IMR-90 (cell line): ENCODE measurements at regions not wholly inside any gene's neighbourhood (a gene's known extent, or its start where the extent isn't known, plus 50 kb on each side); places are given as distances from the start of the nearest gene placed in this dataset.

Experiments used
- ATAC-seq: fragments of 200-7000 bp; cut with Tn5 transposase; 2 replicates; pipeline ENCODE4 v1.9.1; 2020; ENCODE audit warnings: low read depth, mild to moderate bottlenecking, moderate library complexity
- BruUV-seq: library from RNA; stranded (reverse); fragments of 400-500 nt; replicated peaks from 2 replicates; lab custom pipeline; 2021; lab: Mats Ljungman, UMichigan
- CTCF ChIA-PET: fragments of 300-600 bp; formaldehyde crosslinking; extraction: SDS; loops from one replicate; lab custom pipeline; 2021; ENCODE audit warnings: antibody characterized with exemption; lab: Yijun Ruan, JAX
- POLR2A ChIA-PET: fragments of 300-600 bp; sonication (Branson Sonifier 250); formaldehyde crosslinking; loops from one replicate; lab custom pipeline; 2022; ENCODE audit warnings: antibody characterized with exemption; ENCODE audit not compliant: unreplicated experiment; lab: Charles Lee
- DNase-seq: peaks from one replicate; pipeline ENCODE4 v3.0.0; 2013
- H2AFZ ChIP-seq: replicated peaks from 2 replicates; pipeline ENCODE3; 2013; ENCODE audit warnings: low read length, mild to moderate bottlenecking; ENCODE audit not compliant: poor library complexity
- H2AK5ac ChIP-seq: 2 replicates; pipeline ENCODE4 v1.6.1; 2013; ENCODE audit warnings: low read depth, low read length, inconsistent platforms
- H2AK9ac ChIP-seq: replicated peaks from 2 replicates; pipeline ENCODE3; 2013; ENCODE audit warnings: mild to moderate bottlenecking, low read depth, low read length, moderate library complexity; ENCODE audit not compliant: poor library complexity
- H2BK120ac ChIP-seq: 2 replicates; pipeline ENCODE4 v1.6.1; 2013; ENCODE audit warnings: low read depth, low read length, inconsistent platforms
- H2BK15ac ChIP-seq: 3 replicates; pipeline ENCODE4 v1.6.1; 2013; ENCODE audit warnings: low read depth, low read length, inconsistent platforms
- H2BK20ac ChIP-seq: 2 replicates; pipeline ENCODE4 v1.6.1; 2013; ENCODE audit warnings: low read depth, mild to moderate bottlenecking, inconsistent platforms, low read length, moderate library complexity
- H2BK5ac ChIP-seq: 2 replicates; pipeline ENCODE4 v1.6.1; 2013; ENCODE audit warnings: mild to moderate bottlenecking, low read depth, low read length, inconsistent platforms; ENCODE audit not compliant: poor library complexity, severe bottlenecking
- H3K14ac ChIP-seq: replicated peaks from 2 replicates; pipeline ENCODE4 v1.6.1; 2013; ENCODE audit warnings: low read depth, low read length, inconsistent platforms
- H3K18ac ChIP-seq: 2 replicates; pipeline ENCODE4 v1.6.1; 2013; ENCODE audit warnings: low read depth, low read length, control low read depth
- H3K23ac ChIP-seq: 2 replicates; pipeline ENCODE4 v1.6.1; 2013; ENCODE audit warnings: low read depth, low read length, inconsistent platforms
- H3K27ac ChIP-seq: 2 replicates; pipeline ENCODE4 v1.5.1; 2013; ENCODE audit warnings: mild to moderate bottlenecking, control low read depth, low read length; ENCODE audit not compliant: insufficient read depth
- H3K27me3 ChIP-seq: 2 replicates; pipeline ENCODE4 v1.6.1; 2013; ENCODE audit warnings: low read length; ENCODE audit not compliant: control insufficient read depth, insufficient read depth
- H3K36me3 ChIP-seq: 2 replicates; pipeline ENCODE4 v1.6.1; 2013; ENCODE audit warnings: low read length, mixed read lengths; ENCODE audit not compliant: control insufficient read depth, insufficient read depth
- H3K4ac ChIP-seq: 2 replicates; pipeline ENCODE4 v1.6.1; 2013; ENCODE audit warnings: low read depth, low read length, inconsistent platforms
- H3K4me1 ChIP-seq: 2 replicates; pipeline ENCODE4 v1.6.1; 2013; ENCODE audit warnings: low read length, mixed read lengths; ENCODE audit not compliant: control insufficient read depth, insufficient read depth
- H3K4me2 ChIP-seq: 2 replicates; pipeline ENCODE4 v1.6.1; 2013; ENCODE audit warnings: low read depth, mild to moderate bottlenecking, control low read depth, low read length, moderate library complexity
- H3K4me3 ChIP-seq: 2 replicates; pipeline ENCODE4 v1.5.1; 2013; ENCODE audit warnings: low read depth, mild to moderate bottlenecking, control low read depth, low read length, moderate library complexity; ENCODE audit not compliant: insufficient read depth
- H3K56ac ChIP-seq: 2 replicates; pipeline ENCODE4 v1.6.1; 2013; ENCODE audit warnings: low read length, inconsistent platforms; ENCODE audit not compliant: insufficient read depth; ENCODE audit errors: extremely low read depth
- H3K79me1 ChIP-seq, 2 experiments: 2 replicates each; pipeline ENCODE4 v1.6.1; 2013; ENCODE audit warnings: low read length in 2 of 2, inconsistent platforms in 1 of 2, low read depth in 1 of 2
- H3K9ac ChIP-seq: 2 replicates; pipeline ENCODE4 v1.6.1; 2013; ENCODE audit warnings: low read depth, low read length, control low read depth
- H3K9me1 ChIP-seq: 2 replicates; pipeline ENCODE4 v1.6.1; 2013; ENCODE audit warnings: low read length, inconsistent platforms; ENCODE audit not compliant: insufficient read depth
- H3K9me3 ChIP-seq: 2 replicates; pipeline ENCODE4 v1.6.1; 2013; ENCODE audit warnings: low read length; ENCODE audit not compliant: control insufficient read depth, insufficient read depth
- H4K20me1 ChIP-seq: 2 replicates; pipeline ENCODE4 v1.6.1; 2013; ENCODE audit warnings: low read length, inconsistent platforms; ENCODE audit not compliant: insufficient read depth
- H4K5ac ChIP-seq: 2 replicates; pipeline ENCODE4 v1.6.1; 2013; ENCODE audit warnings: mild to moderate bottlenecking, low read depth, low read length, control low read depth
- H4K8ac ChIP-seq, 2 experiments: 2 replicates each; pipeline ENCODE4 v1.6.1; 2013; ENCODE audit warnings: low read depth in 2 of 2, low read length in 2 of 2, control low read depth in 1 of 2, inconsistent platforms in 1 of 2
- H4K91ac ChIP-seq: 2 replicates; pipeline ENCODE4 v1.6.1; 2013; ENCODE audit warnings: low read depth, low read length, inconsistent platforms; ENCODE audit not compliant: insufficient read depth
- BHLHE40 ChIP-seq: fragments of 150-350 bp; IDR thresholded peaks from 2 replicates; pipeline ENCODE4 v1.6.1; 2016; ENCODE audit warnings: mild to moderate bottlenecking, low read depth, low read length
- CEBPB ChIP-seq: IDR thresholded peaks from 2 replicates; pipeline ENCODE4 v1.6.1; 2012; ENCODE audit warnings: low read depth, low read length, improper control_type of control experiment
- FOS ChIP-seq: fragments of 150-350 bp; IDR thresholded peaks from 2 replicates; pipeline ENCODE4 v1.6.1; 2016; ENCODE audit warnings: low read depth, low read length
- MAZ ChIP-seq: IDR thresholded peaks from 2 replicates; pipeline ENCODE4 v1.6.1; 2012; ENCODE audit warnings: low read depth, mild to moderate bottlenecking, low read length, improper control_type of control experiment, moderate library complexity, borderline replicate concordance
- NFE2L2 ChIP-seq: fragments of 150-350 bp; IDR thresholded peaks from 2 replicates; pipeline ENCODE4 v1.6.1; 2016; ENCODE audit warnings: low read depth, mild to moderate bottlenecking, low read length
- RCOR1 ChIP-seq: IDR thresholded peaks from 2 replicates; pipeline ENCODE4 v1.6.1; 2012; ENCODE audit warnings: mild to moderate bottlenecking, low read length, improper control_type of control experiment; ENCODE audit not compliant: insufficient replicate concordance
- WGBS, 2 experiments: methylation state at CpG; one replicate each; pipeline versions ENCODE4 v1.1.5 to v1.1.7; 2013; ENCODE audit warnings: missing lambda C conversion rate in 2 of 2; ENCODE audit not compliant: insufficient read length in 1 of 2; ENCODE audit errors: extremely low coverage in 2 of 2; 5-methylcytosine and 5-hydroxymethylcytosine counted together
- dilution Hi-C: fragments of 300-500 bp; cut with HindIII; formaldehyde crosslinking; loops from one replicate; pipeline ENCODE4 v1.14.3; 2018; ENCODE audit warnings: low sequenced_read_pairs; ENCODE audit not compliant: unreplicated experiment
- in situ Hi-C: fragments of 300-500 bp; cut with MboI; formaldehyde crosslinking; loops from 3 replicates; pipeline ENCODE4 v1.14.3; 2019; ENCODE audit warnings: low sequenced_read_pairs, inconsistent platforms, mixed read lengths
- intact Hi-C: fragments of 100-400 bp; cut with micrococcal nuclease; formaldehyde crosslinking; loops from 2 replicates; pipeline ENCODE4 v1.10.0; 2022
- TF ChIP-seq, protein P1 (sequence below): fragments of 150-350 bp; IDR thresholded peaks from 2 replicates; pipeline ENCODE4 v1.6.1; 2017; ENCODE audit warnings: mild to moderate bottlenecking, antibody characterized with exemption, low read length, low read depth
- TF ChIP-seq, protein P2 (sequence below): conservative IDR thresholded peaks from 2 replicates; pipeline ENCODE4 v1.5.1; 2012; ENCODE audit warnings: mild to moderate bottlenecking, low read depth, low read length, improper control_type of control experiment
- TF ChIP-seq, protein P3 (sequence below): fragments of 150-350 bp; IDR thresholded peaks from 2 replicates; pipeline ENCODE4 v1.6.1; 2016; ENCODE audit warnings: low read depth, mild to moderate bottlenecking, low read length, moderate library complexity, borderline replicate concordance

DNA sequence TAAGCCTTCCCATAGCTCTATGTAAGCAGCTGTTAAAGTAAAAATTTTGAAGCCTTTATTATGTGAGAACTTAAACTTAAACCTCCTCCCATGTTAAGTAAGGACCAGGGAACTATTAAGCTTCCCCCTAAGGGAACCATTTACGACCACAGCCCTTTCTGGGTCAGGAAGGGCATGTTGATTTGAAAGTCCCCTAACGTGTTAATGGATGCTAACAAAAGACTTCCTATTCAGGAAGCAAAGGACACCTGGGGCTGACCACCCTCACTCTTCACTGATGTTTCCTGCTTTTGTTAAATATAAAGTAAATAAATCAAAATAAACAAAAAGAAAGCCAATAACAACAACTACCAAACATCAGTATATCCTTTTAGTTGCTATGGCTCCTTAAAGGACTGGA is 170.6 kb upstream of the RFX3 start:
- in situ Hi-C loops = no loop called here
- H2AK9ac ChIP-seq = no peak overlapping the region
- no CpG with 5 or more reads among the region's 2 CpGs for WGBS, 2 experiments
- ATAC-seq (no peak), DNase-seq (no peak)
- no peak overlapping the region for H3K14ac ChIP-seq
- no peak overlapping the region for H2BK20ac ChIP-seq
- no peak overlapping the region for H2BK5ac ChIP-seq
- no peaks in the 10 kb centered on the region for H4K20me1 ChIP-seq
- ChIA-PET CTCF (no interaction called here), POLR2A (no interaction called here)
- H3K56ac ChIP-seq = no peak overlapping the region
- H4K5ac ChIP-seq = no peak overlapping the region
- no peak overlapping the region for H4K91ac ChIP-seq
- dilution Hi-C loops = no loop called here
- peaks cover 9% of the 10 kb centered on the region for H3K27me3 ChIP-seq
- no peak overlapping the region for H3K4ac ChIP-seq
- H2BK120ac ChIP-seq = no peak overlapping the region
- no peaks in the 10 kb centered on the region for H3K79me1 ChIP-seq
- no peak overlapping the region for H3K4me3 ChIP-seq
- no peak for TF ChIP-seq RCOR1
- TF ChIP-seq BHLHE40 = no peak
- TF ChIP-seq MAZ = no peak
- TF ChIP-seq, protein P1, sequence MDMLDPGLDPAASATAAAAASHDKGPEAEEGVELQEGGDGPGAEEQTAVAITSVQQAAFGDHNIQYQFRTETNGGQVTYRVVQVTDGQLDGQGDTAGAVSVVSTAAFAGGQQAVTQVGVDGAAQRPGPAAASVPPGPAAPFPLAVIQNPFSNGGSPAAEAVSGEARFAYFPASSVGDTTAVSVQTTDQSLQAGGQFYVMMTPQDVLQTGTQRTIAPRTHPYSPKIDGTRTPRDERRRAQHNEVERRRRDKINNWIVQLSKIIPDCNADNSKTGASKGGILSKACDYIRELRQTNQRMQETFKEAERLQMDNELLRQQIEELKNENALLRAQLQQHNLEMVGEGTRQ = no peak
- no peak for TF ChIP-seq NFE2L2
- TF ChIP-seq, protein P2, sequence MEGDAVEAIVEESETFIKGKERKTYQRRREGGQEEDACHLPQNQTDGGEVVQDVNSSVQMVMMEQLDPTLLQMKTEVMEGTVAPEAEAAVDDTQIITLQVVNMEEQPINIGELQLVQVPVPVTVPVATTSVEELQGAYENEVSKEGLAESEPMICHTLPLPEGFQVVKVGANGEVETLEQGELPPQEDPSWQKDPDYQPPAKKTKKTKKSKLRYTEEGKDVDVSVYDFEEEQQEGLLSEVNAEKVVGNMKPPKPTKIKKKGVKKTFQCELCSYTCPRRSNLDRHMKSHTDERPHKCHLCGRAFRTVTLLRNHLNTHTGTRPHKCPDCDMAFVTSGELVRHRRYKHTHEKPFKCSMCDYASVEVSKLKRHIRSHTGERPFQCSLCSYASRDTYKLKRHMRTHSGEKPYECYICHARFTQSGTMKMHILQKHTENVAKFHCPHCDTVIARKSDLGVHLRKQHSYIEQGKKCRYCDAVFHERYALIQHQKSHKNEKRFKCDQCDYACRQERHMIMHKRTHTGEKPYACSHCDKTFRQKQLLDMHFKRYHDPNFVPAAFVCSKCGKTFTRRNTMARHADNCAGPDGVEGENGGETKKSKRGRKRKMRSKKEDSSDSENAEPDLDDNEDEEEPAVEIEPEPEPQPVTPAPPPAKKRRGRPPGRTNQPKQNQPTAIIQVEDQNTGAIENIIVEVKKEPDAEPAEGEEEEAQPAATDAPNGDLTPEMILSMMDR = no peak
- TF ChIP-seq, protein P3, sequence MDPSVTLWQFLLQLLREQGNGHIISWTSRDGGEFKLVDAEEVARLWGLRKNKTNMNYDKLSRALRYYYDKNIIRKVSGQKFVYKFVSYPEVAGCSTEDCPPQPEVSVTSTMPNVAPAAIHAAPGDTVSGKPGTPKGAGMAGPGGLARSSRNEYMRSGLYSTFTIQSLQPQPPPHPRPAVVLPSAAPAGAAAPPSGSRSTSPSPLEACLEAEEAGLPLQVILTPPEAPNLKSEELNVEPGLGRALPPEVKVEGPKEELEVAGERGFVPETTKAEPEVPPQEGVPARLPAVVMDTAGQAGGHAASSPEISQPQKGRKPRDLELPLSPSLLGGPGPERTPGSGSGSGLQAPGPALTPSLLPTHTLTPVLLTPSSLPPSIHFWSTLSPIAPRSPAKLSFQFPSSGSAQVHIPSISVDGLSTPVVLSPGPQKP = no peak
- no peak for TF ChIP-seq CEBPB
- TF ChIP-seq FOS = no peak
- no peaks in the 10 kb centered on the region for H3K36me3 ChIP-seq
- no peak overlapping the region for H3K18ac ChIP-seq
- intact Hi-C loops = no loop called here
- H3K4me1 ChIP-seq = no peaks in the 10 kb centered on the region
- H2AFZ ChIP-seq = no peak overlapping the region
- H3K27ac ChIP-seq = no peak overlapping the region
- no peak overlapping the region for H4K8ac ChIP-seq
- BruUV-seq = no TSS peak
- H3K9me1 ChIP-seq = no peaks in the 10 kb centered on the region
- no peaks in the 10 kb centered on the region for H3K9me3 ChIP-seq
- H3K23ac ChIP-seq = no peak overlapping the region
- H2AK5ac ChIP-seq = no peak overlapping the region
- no peak overlapping the region for H3K9ac ChIP-seq
- H3K4me2 ChIP-seq = no peak overlapping the region
- no peak overlapping the region for H2BK15ac ChIP-seq
